Suprapubic skin (tissue), 4 donors: ENCODE measurements at regions not wholly inside any gene's neighbourhood (a gene's known extent, or its start where the extent isn't known, plus 50 kb on each side); places are given as distances from the start of the nearest gene placed in this dataset.

Experiments
- CTCF ChIP-seq, 2 donors: fragments of 200-600 bp in 1 of 2; fragments of 450-650 bp in 1 of 2; sonication (generic) in 1 of 2; IDR thresholded peaks; one replicate each; pipeline ENCODE4 v1.5.1; 2016 to 2019; ENCODE audit warnings: antibody characterized with exemption in 2 of 2, mild to moderate bottlenecking in 1 of 2, moderate library complexity in 1 of 2
- POLR2A ChIP-seq, 2 donors: fragments of 450-650 bp; IDR thresholded peaks; one replicate each; pipeline ENCODE4 v1.6.1; 2017; ENCODE audit warnings: antibody characterized with exemption in 2 of 2, mild to moderate bottlenecking in 2 of 2, moderate library complexity in 2 of 2
- POLR2AphosphoS5 ChIP-seq, 3 donors: sonication (generic); formaldehyde crosslinking; IDR thresholded peaks; one replicate each; pipeline ENCODE4 v1.6.1; 2017; ENCODE audit warnings: antibody characterized with exemption in 3 of 3

- TF ChIP-seq CTCF (IDR thresholded peaks at IDR 0.05) (no peak), POLR2A (IDR thresholded peaks at IDR 0.05) (no peak), POLR2AphosphoS5 (IDR thresholded peaks at IDR 0.05) (no peak)
Measured at GRCh38 chr13:69474011-69474685, 633.5 kb upstream of the ATXN8OS start.
